Keratinocyte (primary cell): ENCODE measurements at regions not wholly inside any gene's neighbourhood (a gene's known extent, or its start where the extent isn't known, plus 50 kb on each side); places are given as distances from the start of the nearest gene placed in this dataset.

Experiments used
- CTCF ChIP-seq, 3 experiments: IDR thresholded peaks in 1 of 3; conservative IDR thresholded peaks in 1 of 3; optimal IDR thresholded peaks in 1 of 3; 2 replicates in 2 of 3; 3 replicates in 1 of 3; pipeline versions ENCODE3 to v1.5.1; 2011; ENCODE audit warnings: low read length in 3 of 3, mild to moderate bottlenecking in 3 of 3, moderate library complexity in 2 of 3, control low read depth in 1 of 3, inconsistent platforms in 1 of 3; ENCODE audit not compliant: insufficient read depth in 2 of 3; ENCODE audit errors: extremely low read depth in 1 of 3
- EZH2 ChIP-seq: IDR thresholded peaks from one replicate; pipeline ENCODE4 v1.6.1; 2012; ENCODE audit warnings: inconsistent platforms, mild to moderate bottlenecking, low read length, moderate library complexity

- TF ChIP-seq CTCF (optimal IDR thresholded peaks at IDR 0.05 in 1 of 3, IDR thresholded peaks at IDR 0.05 in 1 of 3, conservative IDR thresholded peaks at IDR 0.05 in 1 of 3; ENCODE audit: extremely low read depth in 1 of 3, insufficient read depth in 2 of 3, low read length in 3 of 3) (no peak), EZH2 (no peak)
Observed at GRCh38 chr7:57344957-57345356, 105.0 kb upstream of the ZNF716 start.
